CD8-positive, alpha-beta memory T cell (primary cell): ENCODE measurements at regions not wholly inside any gene's neighbourhood (a gene's known extent, or its start where the extent isn't known, plus 50 kb on each side); places are given as distances from the start of the nearest gene placed in this dataset.

Experiments used
- CTCF ChIA-PET: fragments of 350-600 bp; sonication (Branson Sonifier 250); formaldehyde crosslinking; loops from one replicate; lab custom pipeline; 2021; ENCODE audit warnings: antibody characterized with exemption; lab: Charles Lee
- POLR2A ChIA-PET: fragments of 350-600 bp; sonication (Branson Sonifier 250); formaldehyde crosslinking; loops from one replicate; lab custom pipeline; 2021; ENCODE audit warnings: antibody characterized with exemption; lab: Charles Lee
- DNase-seq, 5 donors: peaks; one replicate each; pipeline versions ENCODE4 v3.0.0 to v3.0.0-alpha.2; 2020 to 2022; ENCODE audit warnings: mixed read lengths in 1 of 5
- H3K27ac ChIP-seq: one replicate; pipeline ENCODE4 v1.7.0; 2013; ENCODE audit warnings: low read depth, mild to moderate bottlenecking, low read length, moderate library complexity
- H3K27me3 ChIP-seq: 2 replicates; pipeline ENCODE4 v1.7.0; 2013; ENCODE audit warnings: low read length, mild to moderate bottlenecking; ENCODE audit not compliant: insufficient read depth, poor library complexity, severe bottlenecking
- H3K36me3 ChIP-seq: 2 replicates; pipeline ENCODE4 v1.7.0; 2013; ENCODE audit warnings: mild to moderate bottlenecking, low read length, moderate library complexity; ENCODE audit not compliant: insufficient read depth
- H3K4me1 ChIP-seq: 2 replicates; pipeline ENCODE4 v1.7.0; 2013; ENCODE audit warnings: mild to moderate bottlenecking, low read length, moderate library complexity; ENCODE audit not compliant: insufficient read depth
- H3K4me3 ChIP-seq: 2 replicates; pipeline ENCODE4 v1.7.0; 2013; ENCODE audit warnings: mild to moderate bottlenecking, low read length
- H3K9me3 ChIP-seq: 2 replicates; pipeline ENCODE4 v1.7.0; 2013; ENCODE audit warnings: mild to moderate bottlenecking, low read length
- H3K27ac Mint-ChIP-seq, 8 donors: one replicate each; pipeline ENCODE4 v1.8.0; 2020 to 2021; ENCODE audit warnings: mixed read lengths in 8 of 8, mild to moderate bottlenecking in 6 of 8, inconsistent platforms in 3 of 8, moderate library complexity in 3 of 8
- H3K27me3 Mint-ChIP-seq, 2 donors: one replicate each; pipeline ENCODE4 v1.8.0; 2020 to 2021; ENCODE audit warnings: mixed read lengths in 2 of 2, mild to moderate bottlenecking in 1 of 2, moderate library complexity in 1 of 2
- H3K36me3 Mint-ChIP-seq, 3 donors: one replicate each; pipeline ENCODE4 v1.8.0; 2020 to 2021; ENCODE audit warnings: mixed read lengths in 3 of 3, inconsistent platforms in 1 of 3, mild to moderate bottlenecking in 1 of 3
- H3K4me1 Mint-ChIP-seq, 3 donors: one replicate each; pipeline ENCODE4 v1.8.0; 2020 to 2021; ENCODE audit warnings: mixed read lengths in 3 of 3, inconsistent platforms in 1 of 3, mild to moderate bottlenecking in 1 of 3
- H3K4me3 Mint-ChIP-seq, 7 donors: one replicate each; pipeline ENCODE4 v1.8.0; 2020 to 2021; ENCODE audit warnings: mixed read lengths in 7 of 7, mild to moderate bottlenecking in 6 of 7, moderate library complexity in 4 of 7, inconsistent platforms in 2 of 7
- H3K9me3 Mint-ChIP-seq, 5 donors: one replicate each; pipeline ENCODE4 v1.8.0; 2020 to 2022; ENCODE audit warnings: mixed read lengths in 5 of 5, mild to moderate bottlenecking in 3 of 5, moderate library complexity in 2 of 5, inconsistent platforms in 1 of 5

DNA sequence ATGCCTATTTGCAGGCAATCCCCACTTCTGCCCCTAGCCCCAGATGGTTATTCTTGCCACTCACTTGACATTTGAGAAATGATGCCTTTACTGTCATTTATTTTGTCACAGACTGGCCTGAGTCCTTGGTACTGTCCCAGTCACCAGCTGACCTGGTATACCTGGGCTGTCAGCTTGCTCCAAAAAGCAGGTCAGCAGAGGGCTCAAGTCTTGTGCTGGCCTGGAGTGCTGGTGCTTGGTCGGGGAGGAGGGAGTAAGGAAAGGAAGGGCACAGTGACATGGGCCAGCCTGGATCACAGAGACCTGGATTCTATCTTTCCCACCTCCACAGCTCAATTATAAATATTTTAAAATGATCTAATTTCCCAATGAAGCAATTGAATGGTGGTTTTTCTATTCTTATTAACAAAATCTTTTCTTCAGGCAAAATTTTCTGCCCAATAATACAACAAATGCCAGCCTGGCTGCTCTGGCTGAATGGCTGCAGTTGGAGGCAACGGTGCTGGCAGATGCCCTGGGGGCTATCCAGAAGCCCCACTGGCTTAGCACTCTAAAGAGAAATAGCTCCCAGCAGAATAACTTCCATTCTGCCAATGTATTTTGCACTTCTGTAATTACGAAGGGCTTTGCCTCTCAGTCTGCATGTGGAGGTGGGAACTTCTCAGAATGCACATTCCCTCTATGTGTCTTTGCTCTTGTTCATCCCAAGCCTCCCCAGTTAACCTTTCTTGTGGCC lies 160.6 kb downstream of the GADD45G start:
- Histone ChIP-seq H3K36me3 (no peaks in the 10 kb centered on the region), H3K27me3 (no peaks in the 10 kb centered on the region), H3K9me3 (no peaks in the 10 kb centered on the region), H3K4me1 (no peaks in the 10 kb centered on the region), H3K27ac (no peak overlapping the region), H3K4me3 (no peak overlapping the region)
- no peaks in the 10 kb centered on the region for H3K36me3 Mint-ChIP-seq
- ChIA-PET CTCF (interaction anchor here (1.1 kb wide), 1 partner anchor 48 kb away, joined by 3 read pairs; no protein-coding TSS in a partner anchor), POLR2A (no interaction called here)
- peaks cover 4 to 6% of the 10 kb centered on the region in 2 donors for H3K27me3 Mint-ChIP-seq
- H3K27ac Mint-ChIP-seq = no peak overlapping the region
- peaks cover 0 to 2% (median 0%) of the 10 kb centered on the region in 5 donors for H3K9me3 Mint-ChIP-seq
- no peak overlapping the region for H3K4me3 Mint-ChIP-seq
- no peaks in the 10 kb centered on the region for H3K4me1 Mint-ChIP-seq
- no peak for DNase-seq

- H3K27ac ChIP-seq = no peak overlapping the region
- H3K4me3 Mint-ChIP-seq = no peak overlapping the region
- ChIA-PET POLR2A (no interaction called here), CTCF (no interaction called here)
- H3K9me3 Mint-ChIP-seq = peaks cover 0 to 2% (median 0%) of the 10 kb centered on the region in 5 donors
- H3K4me1 ChIP-seq = no peaks in the 10 kb centered on the region
- H3K36me3 ChIP-seq = no peaks in the 10 kb centered on the region
- H3K27me3 Mint-ChIP-seq = peaks cover 3 to 6% of the 10 kb centered on the region in 2 donors
- H3K4me1 Mint-ChIP-seq = no peaks in the 10 kb centered on the region
- DNase-seq = no peak
- H3K27ac Mint-ChIP-seq = no peak overlapping the region
- no peaks in the 10 kb centered on the region for H3K9me3 ChIP-seq
- no peak overlapping the region for H3K4me3 ChIP-seq
- H3K27me3 ChIP-seq = no peaks in the 10 kb centered on the region
- H3K36me3 Mint-ChIP-seq = no peaks in the 10 kb centered on the region
Observed at GRCh38 chr9:89766991-89767390, 162.2 kb downstream of the GADD45G start.

DNA sequence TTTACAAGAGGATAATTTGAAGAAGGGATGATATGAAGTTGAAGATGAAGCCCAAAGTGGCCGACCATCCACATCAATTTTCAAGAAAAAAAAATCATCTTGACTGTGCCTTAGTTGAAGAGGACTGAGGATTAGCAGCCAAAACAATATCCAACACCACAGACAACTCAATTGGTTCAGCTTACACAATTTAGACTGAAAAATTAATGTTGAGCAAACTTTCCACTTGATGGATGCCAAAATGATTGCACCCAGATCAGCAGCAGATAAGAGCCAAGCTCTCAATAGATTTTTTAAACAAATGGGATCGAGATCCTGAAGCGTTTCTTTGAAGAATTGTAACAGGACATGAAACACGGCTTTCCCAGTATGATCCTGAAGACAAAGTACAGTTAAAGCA lies 163.2 kb downstream of the GADD45G start:
- ChIA-PET CTCF (interaction anchor here (1.1 kb wide), 1 partner anchor 17 kb away, joined by 3 read pairs; no protein-coding TSS in a partner anchor), POLR2A (no interaction called here)
- H3K9me3 Mint-ChIP-seq = peaks cover 0 to 2% (median 0%) of the 10 kb centered on the region in 5 donors
- no peaks in the 10 kb centered on the region for H3K36me3 Mint-ChIP-seq
- H3K27me3 Mint-ChIP-seq = peaks cover 3 to 6% of the 10 kb centered on the region in 2 donors
- no peaks in the 10 kb centered on the region for H3K27me3 ChIP-seq
- no peak overlapping the region for H3K27ac Mint-ChIP-seq
- H3K36me3 ChIP-seq = no peaks in the 10 kb centered on the region
- DNase-seq = no peak
- H3K4me1 Mint-ChIP-seq = no peaks in the 10 kb centered on the region
- no peak overlapping the region for H3K4me3 ChIP-seq
- no peak overlapping the region for H3K4me3 Mint-ChIP-seq
- H3K9me3 ChIP-seq = no peaks in the 10 kb centered on the region
- H3K4me1 ChIP-seq = no peaks in the 10 kb centered on the region
- no peak overlapping the region for H3K27ac ChIP-seq

DNA sequence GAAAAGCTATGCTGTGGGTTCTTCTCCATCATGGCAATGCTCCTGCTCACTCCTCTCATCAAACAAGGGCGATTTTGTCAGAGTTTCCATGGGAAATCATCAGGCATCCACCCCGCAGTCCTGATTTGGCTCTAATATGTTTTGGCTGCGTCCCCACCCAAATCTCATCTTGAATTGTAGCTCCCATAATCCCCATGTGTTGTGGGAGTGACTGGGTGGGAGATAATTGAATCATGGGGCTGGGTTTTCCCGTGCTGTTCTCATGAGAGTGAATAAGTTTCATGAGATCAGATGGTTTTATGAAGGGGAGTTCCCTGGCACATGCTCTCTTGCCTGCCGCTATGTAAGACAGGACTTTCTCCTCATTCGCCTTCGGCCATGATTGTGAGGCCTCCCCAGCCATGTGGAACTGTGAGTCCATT lies 163.8 kb downstream of the GADD45G start:
- no peaks in the 10 kb centered on the region for H3K9me3 ChIP-seq
- H3K4me3 Mint-ChIP-seq = no peak overlapping the region
- POLR2A ChIA-PET = no interaction called here
- H3K27ac ChIP-seq = no peak overlapping the region
- no peaks in the 10 kb centered on the region for H3K36me3 ChIP-seq
- no peaks in the 10 kb centered on the region for H3K4me1 ChIP-seq
- peaks cover 0 to 2% (median 0%) of the 10 kb centered on the region in 5 donors for H3K9me3 Mint-ChIP-seq
- no peak overlapping the region for H3K4me3 ChIP-seq
- no peak overlapping the region for H3K27ac Mint-ChIP-seq
- no peaks in the 10 kb centered on the region for H3K27me3 ChIP-seq
- H3K27me3 Mint-ChIP-seq = peaks cover 3 to 6% of the 10 kb centered on the region in 2 donors
- no peaks in the 10 kb centered on the region for H3K36me3 Mint-ChIP-seq
- H3K4me1 Mint-ChIP-seq = no peaks in the 10 kb centered on the region
- CTCF ChIA-PET = interaction anchor here (1.1 kb wide), 1 partner anchor 17 kb away, joined by 3 read pairs; no protein-coding TSS in a partner anchor
- no peak for DNase-seq

GRCh38 chr9:89770531-89771174 lies 165.8 kb downstream of the GADD45G start:
- H3K36me3 ChIP-seq = no peaks in the 10 kb centered on the region
- no peak overlapping the region for H3K27ac ChIP-seq
- CTCF ChIA-PET = no interaction called here
- Mint-ChIP-seq H3K36me3 (no peaks in the 10 kb centered on the region), H3K9me3 (no peaks in the 10 kb centered on the region), H3K4me3 (no peak overlapping the region), H3K27ac (no peak overlapping the region), H3K27me3 (peaks cover 2 to 3% of the 10 kb centered on the region in 2 donors), H3K4me1 (no peaks in the 10 kb centered on the region)
- no peaks in the 10 kb centered on the region for H3K9me3 ChIP-seq
- no peak for DNase-seq
- no peaks in the 10 kb centered on the region for H3K27me3 ChIP-seq
- no peaks in the 10 kb centered on the region for H3K4me1 ChIP-seq
- POLR2A ChIA-PET = no interaction called here
- H3K4me3 ChIP-seq = no peak overlapping the region

GRCh38 chr9:89771205-89771604 lies 166.4 kb downstream of the GADD45G start:
- H3K27me3 Mint-ChIP-seq = peaks cover 3% of the 10 kb centered on the region in 2 donors
- H3K9me3 ChIP-seq = no peaks in the 10 kb centered on the region
- no peak for DNase-seq
- no peaks in the 10 kb centered on the region for H3K4me1 ChIP-seq
- no peak overlapping the region for H3K27ac Mint-ChIP-seq
- ChIA-PET POLR2A (no interaction called here), CTCF (no interaction called here)
- H3K27ac ChIP-seq = no peak overlapping the region
- no peak overlapping the region for H3K4me3 ChIP-seq
- no peaks in the 10 kb centered on the region for H3K36me3 ChIP-seq
- no peak overlapping the region for H3K4me3 Mint-ChIP-seq
- no peaks in the 10 kb centered on the region for H3K9me3 Mint-ChIP-seq
- no peaks in the 10 kb centered on the region for H3K36me3 Mint-ChIP-seq
- no peaks in the 10 kb centered on the region for H3K27me3 ChIP-seq
- no peaks in the 10 kb centered on the region for H3K4me1 Mint-ChIP-seq

DNA sequence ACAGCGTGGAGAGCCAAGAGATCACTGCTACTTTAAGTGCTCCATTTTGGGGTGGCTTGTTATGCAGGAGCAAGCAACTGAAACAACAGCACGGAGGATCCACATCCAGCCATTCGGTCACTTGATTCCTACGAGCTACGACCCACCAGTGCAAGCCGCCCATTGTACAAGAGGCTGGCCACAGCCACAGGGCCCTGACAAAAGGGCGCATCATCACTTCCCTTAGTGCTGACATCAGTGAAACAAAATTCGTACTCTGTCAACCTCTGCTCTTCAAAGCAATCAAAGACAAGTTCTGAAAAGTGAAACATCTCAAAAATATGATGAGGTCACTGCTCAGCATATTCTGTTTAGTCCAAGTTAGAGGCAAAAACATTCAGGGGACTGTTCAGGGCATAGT lies 168.4 kb downstream of the GADD45G start:
- DNase-seq = no peak
- H3K27ac Mint-ChIP-seq = no peak overlapping the region
- no peaks in the 10 kb centered on the region for H3K36me3 ChIP-seq
- H3K9me3 ChIP-seq = no peaks in the 10 kb centered on the region
- no peaks in the 10 kb centered on the region for H3K4me1 Mint-ChIP-seq
- no peaks in the 10 kb centered on the region for H3K36me3 Mint-ChIP-seq
- no peaks in the 10 kb centered on the region for H3K9me3 Mint-ChIP-seq
- H3K27ac ChIP-seq = no peak overlapping the region
- CTCF ChIA-PET = no interaction called here
- POLR2A ChIA-PET = no interaction called here
- peaks cover 3 to 6% of the 10 kb centered on the region in 2 donors for H3K27me3 Mint-ChIP-seq
- H3K4me3 Mint-ChIP-seq = no peak overlapping the region
- H3K4me1 ChIP-seq = no peaks in the 10 kb centered on the region
- H3K4me3 ChIP-seq = no peak overlapping the region
- no peaks in the 10 kb centered on the region for H3K27me3 ChIP-seq

DNA sequence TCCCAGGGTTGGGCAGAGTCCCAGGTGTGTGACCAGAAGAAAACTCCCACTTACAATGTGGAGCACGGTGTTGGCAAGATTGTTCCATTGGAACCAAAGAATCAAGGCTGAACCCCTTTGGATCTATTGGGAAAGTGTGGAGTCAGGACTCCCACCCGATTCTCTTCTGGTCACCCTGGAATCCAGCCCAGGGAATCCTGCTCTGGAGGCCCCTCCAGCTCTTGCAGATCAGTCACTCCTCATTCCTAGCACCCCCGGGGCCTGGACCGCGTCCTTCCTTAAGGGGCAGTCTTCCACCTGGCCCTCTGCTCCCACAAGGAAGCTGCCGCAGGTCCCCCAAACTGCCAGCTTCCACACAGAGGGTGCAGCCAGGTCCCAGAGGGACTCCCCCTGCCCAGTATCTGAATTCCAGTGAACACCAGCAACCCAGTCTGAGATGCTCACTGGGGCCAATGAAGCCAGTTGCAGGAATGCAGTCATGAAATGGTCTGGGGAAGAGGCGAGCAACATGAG lies 170.1 kb downstream of the GADD45G start:
- H3K4me3 ChIP-seq = no peak overlapping the region
- no peaks in the 10 kb centered on the region for H3K36me3 Mint-ChIP-seq
- DNase-seq = no peak
- CTCF ChIA-PET = no interaction called here
- POLR2A ChIA-PET = no interaction called here
- H3K27me3 Mint-ChIP-seq = peaks cover 3 to 8% of the 10 kb centered on the region in 2 donors
- no peaks in the 10 kb centered on the region for H3K4me1 Mint-ChIP-seq
- H3K27ac ChIP-seq = no peak overlapping the region
- no peaks in the 10 kb centered on the region for H3K4me1 ChIP-seq
- no peaks in the 10 kb centered on the region for H3K36me3 ChIP-seq
- H3K27ac Mint-ChIP-seq = no peak overlapping the region
- H3K9me3 ChIP-seq = no peaks in the 10 kb centered on the region
- H3K4me3 Mint-ChIP-seq = no peak overlapping the region
- no peaks in the 10 kb centered on the region for H3K27me3 ChIP-seq
- H3K9me3 Mint-ChIP-seq = no peaks in the 10 kb centered on the region
